ENCODE measurements at regions not wholly inside any gene's neighbourhood (a gene's known extent, or its start where the extent isn't known, plus 50 kb on each side); places are given as distances from the start of the nearest gene placed in this dataset.

DNA sequence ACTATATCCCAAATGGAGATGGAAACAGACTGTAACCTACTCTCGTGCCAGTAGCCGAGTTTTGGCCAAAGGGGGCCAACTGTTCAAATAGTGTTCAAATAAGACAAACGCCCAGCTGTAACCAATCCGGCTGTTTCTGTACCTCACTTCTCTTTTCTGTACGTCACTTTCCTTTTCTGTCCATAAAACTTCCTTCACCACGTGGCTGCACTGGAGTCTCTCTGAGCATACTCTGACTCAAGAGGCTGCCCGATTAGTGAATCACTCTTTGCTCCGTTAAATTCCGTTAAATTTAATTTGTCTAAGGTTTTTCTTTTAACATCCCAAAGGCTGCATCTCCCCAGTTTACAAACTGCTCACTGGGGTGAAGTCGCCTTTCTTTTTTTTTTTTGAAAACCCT is 219.2 kb upstream of the P2RY1 start:
- Histone ChIP-seq H3K27me3 (no peaks in the 10 kb centered on the region), H3K4me3 (no peak overlapping the region), H3K4me1 (no peaks in the 10 kb centered on the region), H3K36me3 (ENCODE audit: low read depth, missing control alignments) (no peaks in the 10 kb centered on the region), H3K27ac (no peak overlapping the region), H3K9me3 (no peaks in the 10 kb centered on the region)
- DNase-seq = no peak
- intact Hi-C loops (cut with DNase I; ENCODE audit: low total_unique reads) = no loop called here
- 63 to 69% methylated on average over 10 of the region's 10 CpGs for WGBS, 2 donors
- TF ChIP-seq, protein P1, sequence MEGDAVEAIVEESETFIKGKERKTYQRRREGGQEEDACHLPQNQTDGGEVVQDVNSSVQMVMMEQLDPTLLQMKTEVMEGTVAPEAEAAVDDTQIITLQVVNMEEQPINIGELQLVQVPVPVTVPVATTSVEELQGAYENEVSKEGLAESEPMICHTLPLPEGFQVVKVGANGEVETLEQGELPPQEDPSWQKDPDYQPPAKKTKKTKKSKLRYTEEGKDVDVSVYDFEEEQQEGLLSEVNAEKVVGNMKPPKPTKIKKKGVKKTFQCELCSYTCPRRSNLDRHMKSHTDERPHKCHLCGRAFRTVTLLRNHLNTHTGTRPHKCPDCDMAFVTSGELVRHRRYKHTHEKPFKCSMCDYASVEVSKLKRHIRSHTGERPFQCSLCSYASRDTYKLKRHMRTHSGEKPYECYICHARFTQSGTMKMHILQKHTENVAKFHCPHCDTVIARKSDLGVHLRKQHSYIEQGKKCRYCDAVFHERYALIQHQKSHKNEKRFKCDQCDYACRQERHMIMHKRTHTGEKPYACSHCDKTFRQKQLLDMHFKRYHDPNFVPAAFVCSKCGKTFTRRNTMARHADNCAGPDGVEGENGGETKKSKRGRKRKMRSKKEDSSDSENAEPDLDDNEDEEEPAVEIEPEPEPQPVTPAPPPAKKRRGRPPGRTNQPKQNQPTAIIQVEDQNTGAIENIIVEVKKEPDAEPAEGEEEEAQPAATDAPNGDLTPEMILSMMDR (IDR thresholded peaks at IDR 0.05) = no peak
- no peak for TF ChIP-seq POLR2A (IDR thresholded peaks at IDR 0.05)

- H3K4me3 ChIP-seq = no peak overlapping the region
- H3K27me3 ChIP-seq = no peaks in the 10 kb centered on the region
- no peak for DNase-seq
- peaks cover 9% of the 10 kb centered on the region for H3K4me1 ChIP-seq
- TF ChIP-seq, protein P1 (IDR thresholded peaks at IDR 0.05) = no peak
- TF ChIP-seq POLR2A (IDR thresholded peaks at IDR 0.05) = no peak
- intact Hi-C loops (cut with DNase I; ENCODE audit: low total_unique reads) = no loop called here
- no peak overlapping the region for H3K27ac ChIP-seq
- no peaks in the 10 kb centered on the region for H3K36me3 ChIP-seq (ENCODE audit: low read depth, missing control alignments)
- no peaks in the 10 kb centered on the region for H3K9me3 ChIP-seq
Observed at GRCh38 chr3:152617609-152618008, 217.3 kb upstream of the P2RY1 start.

GRCh38 chr3:152618529-152618928 is 216.4 kb upstream of the P2RY1 start:
- 53 to 77% methylated on average over 1 of the region's 1 CpG for WGBS, 2 donors
- TF ChIP-seq, protein P1 (IDR thresholded peaks at IDR 0.05) = no peak

GRCh38 chr3:152619691-152620090 is 215.2 kb upstream of the P2RY1 start:
- TF ChIP-seq POLR2A (IDR thresholded peaks at IDR 0.05) = no peak
- TF ChIP-seq, protein P1 (IDR thresholded peaks at IDR 0.05) = no peak
- peaks cover 13% of the 10 kb centered on the region for H3K4me1 ChIP-seq
- WGBS, 2 donors = 77 to 92% methylated on average over 3 of the region's 3 CpGs
- peak overlapping the region in 1 of 2 donors; percentile 14 for H3K27ac ChIP-seq
- H3K36me3 ChIP-seq (ENCODE audit: low read depth, missing control alignments) = no peaks in the 10 kb centered on the region
- intact Hi-C loops (cut with DNase I; ENCODE audit: low total_unique reads) = no loop called here
- no peak overlapping the region for H3K4me3 ChIP-seq
- no peaks in the 10 kb centered on the region for H3K27me3 ChIP-seq
- DNase-seq = no peak
- no peaks in the 10 kb centered on the region for H3K9me3 ChIP-seq

More at GRCh38 chr3:152618529-152618928, 216.4 kb upstream of the P2RY1 start:
- DNase-seq = no peak
- H3K4me1 ChIP-seq = peaks cover 13% of the 10 kb centered on the region
- intact Hi-C loops (cut with DNase I; ENCODE audit: low total_unique reads) = no loop called here
- H3K27ac ChIP-seq = no peak overlapping the region
- no peaks in the 10 kb centered on the region for H3K9me3 ChIP-seq
- H3K27me3 ChIP-seq = no peaks in the 10 kb centered on the region
- H3K36me3 ChIP-seq (ENCODE audit: low read depth, missing control alignments) = no peaks in the 10 kb centered on the region
- H3K4me3 ChIP-seq = no peak overlapping the region

DNA sequence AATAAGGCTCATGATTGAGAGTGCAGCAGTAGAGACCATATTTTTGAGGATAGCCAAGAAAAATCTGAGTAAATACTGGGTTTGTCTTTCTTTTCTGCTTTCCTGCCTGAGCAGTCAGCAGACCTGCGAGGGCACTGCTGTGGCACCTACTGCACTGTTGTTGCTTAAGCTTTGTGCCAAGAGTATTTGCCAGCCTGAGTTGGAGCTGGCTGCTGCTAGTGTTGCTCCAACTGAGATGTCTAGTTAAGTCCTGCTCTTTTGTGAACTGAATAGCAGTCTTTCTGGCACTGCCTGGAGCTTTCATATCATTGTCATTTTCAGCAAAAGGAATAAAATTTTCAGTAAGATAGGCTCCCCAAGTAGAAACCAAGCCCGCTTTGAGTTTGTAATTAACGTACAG is 214.5 kb upstream of the P2RY1 start:
- no peak for TF ChIP-seq POLR2A (IDR thresholded peaks at IDR 0.05)
- TF ChIP-seq, protein P1 (IDR thresholded peaks at IDR 0.05) = no peak
- no peaks in the 10 kb centered on the region for H3K27me3 ChIP-seq
- no peaks in the 10 kb centered on the region for H3K36me3 ChIP-seq (ENCODE audit: low read depth, missing control alignments)
- 66 to 68% methylated on average over 3 of the region's 3 CpGs for WGBS, 2 donors
- peak; percentile 36 for DNase-seq
- no peaks in the 10 kb centered on the region for H3K9me3 ChIP-seq
- H3K4me3 ChIP-seq = no peak overlapping the region
- H3K27ac ChIP-seq = no peak overlapping the region
- intact Hi-C loops (cut with DNase I; ENCODE audit: low total_unique reads) = no loop called here
- H3K4me1 ChIP-seq = peaks cover 13% of the 10 kb centered on the region

Measured in testis (tissue), 2 donors.